ENCODE measurements at regions not wholly inside any gene's neighbourhood (a gene's known extent, or its start where the extent isn't known, plus 50 kb on each side); places are given as distances from the start of the nearest gene placed in this dataset.

- TF ChIP-seq, protein P1, sequence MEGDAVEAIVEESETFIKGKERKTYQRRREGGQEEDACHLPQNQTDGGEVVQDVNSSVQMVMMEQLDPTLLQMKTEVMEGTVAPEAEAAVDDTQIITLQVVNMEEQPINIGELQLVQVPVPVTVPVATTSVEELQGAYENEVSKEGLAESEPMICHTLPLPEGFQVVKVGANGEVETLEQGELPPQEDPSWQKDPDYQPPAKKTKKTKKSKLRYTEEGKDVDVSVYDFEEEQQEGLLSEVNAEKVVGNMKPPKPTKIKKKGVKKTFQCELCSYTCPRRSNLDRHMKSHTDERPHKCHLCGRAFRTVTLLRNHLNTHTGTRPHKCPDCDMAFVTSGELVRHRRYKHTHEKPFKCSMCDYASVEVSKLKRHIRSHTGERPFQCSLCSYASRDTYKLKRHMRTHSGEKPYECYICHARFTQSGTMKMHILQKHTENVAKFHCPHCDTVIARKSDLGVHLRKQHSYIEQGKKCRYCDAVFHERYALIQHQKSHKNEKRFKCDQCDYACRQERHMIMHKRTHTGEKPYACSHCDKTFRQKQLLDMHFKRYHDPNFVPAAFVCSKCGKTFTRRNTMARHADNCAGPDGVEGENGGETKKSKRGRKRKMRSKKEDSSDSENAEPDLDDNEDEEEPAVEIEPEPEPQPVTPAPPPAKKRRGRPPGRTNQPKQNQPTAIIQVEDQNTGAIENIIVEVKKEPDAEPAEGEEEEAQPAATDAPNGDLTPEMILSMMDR (IDR thresholded peaks at IDR 0.05; ENCODE audit: borderline replicate concordance) = no peak
- Histone ChIP-seq H3K4me1 (no peaks in the 10 kb centered on the region), H3K4me3 (no peak overlapping the region), H3K27ac (replicated peaks) (no peak overlapping the region), H3K9me3 (replicated peaks) (peaks cover 43% of the 10 kb centered on the region), H3K27me3 (ENCODE audit: low read depth) (no peaks in the 10 kb centered on the region), H3K36me3 (no peaks in the 10 kb centered on the region)
- no peak for DNase-seq
- intact Hi-C loops (cut with micrococcal nuclease) = no loop called here
Measured at GRCh38 chr7:69198250-69198649, 400.0 kb upstream of the AUTS2 start.

- H3K9me3 ChIP-seq (replicated peaks) = peaks cover 39% of the 10 kb centered on the region
- peak overlapping the region; percentile 30 for H3K27ac ChIP-seq (replicated peaks)
- no peaks in the 10 kb centered on the region for H3K4me1 ChIP-seq
- intact Hi-C loops (cut with micrococcal nuclease) = no loop called here
- DNase-seq = no peak
- H3K36me3 ChIP-seq = no peaks in the 10 kb centered on the region
- TF ChIP-seq, protein P1 (IDR thresholded peaks at IDR 0.05; ENCODE audit: borderline replicate concordance) = no peak
- no peak overlapping the region for H3K4me3 ChIP-seq
- H3K27me3 ChIP-seq (ENCODE audit: low read depth) = no peaks in the 10 kb centered on the region
Measured at GRCh38 chr7:69199041-69199440, 399.2 kb upstream of the AUTS2 start.

DNA sequence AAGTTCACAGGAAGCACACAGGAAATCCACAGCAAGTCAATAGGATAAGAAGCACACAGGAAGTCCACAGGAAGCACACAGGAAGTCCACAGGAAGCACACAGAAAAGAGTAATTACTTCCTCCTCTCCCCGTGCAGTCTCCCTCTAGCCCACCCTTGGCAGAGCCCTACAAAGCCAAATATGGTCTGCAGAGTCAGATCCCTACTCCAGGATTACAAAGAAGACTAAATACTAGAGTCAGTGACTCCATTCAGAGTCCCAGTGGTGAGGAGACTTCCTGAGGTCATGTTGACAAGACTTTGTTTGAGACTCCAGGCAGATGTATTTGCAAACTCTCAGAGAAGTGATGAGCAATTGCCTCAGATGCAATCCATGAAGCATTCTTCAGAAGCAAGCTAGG is 398.6 kb upstream of the AUTS2 start:
- no peaks in the 10 kb centered on the region for H3K36me3 ChIP-seq
- no peak for DNase-seq
- peak overlapping the region; percentile 30 for H3K27ac ChIP-seq (replicated peaks)
- intact Hi-C loops (cut with micrococcal nuclease) = no loop called here
- H3K9me3 ChIP-seq (replicated peaks) = peaks cover 37% of the 10 kb centered on the region
- TF ChIP-seq, protein P1 (IDR thresholded peaks at IDR 0.05; ENCODE audit: borderline replicate concordance) = no peak
- H3K4me1 ChIP-seq = no peaks in the 10 kb centered on the region
- no peaks in the 10 kb centered on the region for H3K27me3 ChIP-seq (ENCODE audit: low read depth)
- no peak overlapping the region for H3K4me3 ChIP-seq

DNA sequence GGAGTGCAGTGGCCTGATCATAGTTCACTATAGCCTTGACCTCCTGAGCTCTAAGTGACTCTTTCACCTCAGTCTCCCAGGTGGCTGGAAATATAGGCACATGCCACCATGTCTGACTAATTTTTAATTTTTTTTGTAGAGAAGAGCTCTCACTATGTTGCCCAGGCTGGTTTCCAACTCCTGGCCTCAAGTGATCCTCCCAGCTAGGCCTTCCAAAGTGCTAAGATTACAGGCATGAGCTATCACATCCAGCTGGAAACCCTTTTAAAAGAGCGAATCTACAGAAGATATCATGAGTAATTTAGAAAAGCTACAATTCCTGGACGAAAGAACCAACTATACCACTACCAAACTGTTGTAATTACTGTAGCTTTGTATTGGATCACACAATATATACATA is 394.4 kb upstream of the AUTS2 start:
- no peak overlapping the region for H3K4me3 ChIP-seq
- H3K27me3 ChIP-seq (ENCODE audit: low read depth) = no peaks in the 10 kb centered on the region
- no peaks in the 10 kb centered on the region for H3K4me1 ChIP-seq
- no peaks in the 10 kb centered on the region for H3K36me3 ChIP-seq
- intact Hi-C loops (cut with micrococcal nuclease) = no loop called here
- TF ChIP-seq, protein P1 (IDR thresholded peaks at IDR 0.05; ENCODE audit: borderline replicate concordance) = no peak
- DNase-seq = no peak
- H3K9me3 ChIP-seq (replicated peaks) = peaks cover 15% of the 10 kb centered on the region
- no peak overlapping the region for H3K27ac ChIP-seq (replicated peaks)

GRCh38 chr7:69204943-69205342 is 393.3 kb upstream of the AUTS2 start:
- Histone ChIP-seq H3K4me3 (no peak overlapping the region), H3K4me1 (no peaks in the 10 kb centered on the region), H3K9me3 (replicated peaks) (peaks cover 4% of the 10 kb centered on the region), H3K27me3 (ENCODE audit: low read depth) (no peaks in the 10 kb centered on the region), H3K27ac (replicated peaks) (no peak overlapping the region), H3K36me3 (no peaks in the 10 kb centered on the region)
- no peak for DNase-seq
- TF ChIP-seq, protein P1 (IDR thresholded peaks at IDR 0.05; ENCODE audit: borderline replicate concordance) = no peak
- intact Hi-C loops (cut with micrococcal nuclease) = no loop called here

DNA sequence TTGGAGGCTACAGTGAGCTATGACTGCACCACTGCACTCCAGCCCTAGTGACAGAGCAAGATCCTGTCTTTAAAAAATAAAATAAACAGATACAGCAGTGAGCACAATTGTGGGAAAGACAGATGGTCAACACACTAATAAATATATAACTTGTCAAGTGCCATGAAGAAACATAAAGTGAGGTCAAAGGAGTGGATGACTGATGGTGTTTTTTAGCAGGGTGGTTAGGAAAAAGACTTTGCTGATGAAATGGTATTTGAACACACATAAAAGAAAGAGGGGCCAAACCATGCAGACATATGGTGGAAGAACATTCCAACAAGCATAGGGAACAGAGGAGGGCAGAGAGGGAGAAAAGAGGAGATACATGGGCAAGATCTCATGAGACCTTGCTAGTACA is 392.7 kb upstream of the AUTS2 start:
- no peak overlapping the region for H3K27ac ChIP-seq (replicated peaks)
- no peak for DNase-seq
- intact Hi-C loops (cut with micrococcal nuclease) = no loop called here
- TF ChIP-seq, protein P1 (IDR thresholded peaks at IDR 0.05; ENCODE audit: borderline replicate concordance) = no peak
- H3K4me1 ChIP-seq = no peaks in the 10 kb centered on the region
- H3K4me3 ChIP-seq = no peak overlapping the region
- H3K36me3 ChIP-seq = no peaks in the 10 kb centered on the region
- H3K9me3 ChIP-seq (replicated peaks) = peaks cover 3% of the 10 kb centered on the region
- H3K27me3 ChIP-seq (ENCODE audit: low read depth) = no peaks in the 10 kb centered on the region
